T-helper 9 cell (primary cell): ENCODE measurements at regions not wholly inside any gene's neighbourhood (a gene's known extent, or its start where the extent isn't known, plus 50 kb on each side); places are given as distances from the start of the nearest gene placed in this dataset.
"Not testable (repeated sequence)": the region's sequence is repeated elsewhere in the genome, so short reads cannot be mapped to it uniquely, and the experiment has no call there.

Source experiments
- DNase-seq: peaks from one replicate; pipeline ENCODE4 v3.0.0-alpha.2; 2020

GRCh38 chr10:3886191-3886590 is 101.2 kb upstream of the KLF6 start:
- DNase-seq: no peak

GRCh38 chr10:3882855-3883254 is 97.8 kb upstream of the KLF6 start:
- no peak for DNase-seq

- no peak for DNase-seq
Measured at GRCh38 chr10:3881622-3882021, 96.6 kb upstream of the KLF6 start.

GRCh38 chr10:3879073-3879472 is 94.1 kb upstream of the KLF6 start:
- DNase-seq: no peak

- DNase-seq: no peak
Measured at GRCh38 chr10:3877211-3878000, 92.4 kb upstream of the KLF6 start.

GRCh38 chr10:3876350-3876962 is 91.4 kb upstream of the KLF6 start:
- no peak for DNase-seq

- DNase-seq: no peak
Measured at GRCh38 chr10:3875842-3876235, 90.8 kb upstream of the KLF6 start.

GRCh38 chr10:3874990-3875841 is 90.2 kb upstream of the KLF6 start:
- DNase-seq: peak; percentile 37

GRCh38 chr10:3874610-3874989 is 89.6 kb upstream of the KLF6 start:
- not testable (repeated sequence) for DNase-seq

GRCh38 chr10:3873728-3874461 is 88.9 kb upstream of the KLF6 start:
- no peak for DNase-seq

GRCh38 chr10:3872712-3873329 is 87.8 kb upstream of the KLF6 start:
- no peak for DNase-seq

GRCh38 chr10:3871424-3871996 is 86.5 kb upstream of the KLF6 start:
- no peak for DNase-seq

GRCh38 chr10:3869036-3869435 is 84.0 kb upstream of the KLF6 start:
- DNase-seq: no peak

- DNase-seq: no peak
Measured at GRCh38 chr10:3868271-3868664, 83.3 kb upstream of the KLF6 start.

- no peak for DNase-seq
Measured at GRCh38 chr10:3867454-3868270, 82.7 kb upstream of the KLF6 start.

- DNase-seq: no peak
Measured at GRCh38 chr10:3866332-3866731, 81.3 kb upstream of the KLF6 start.

GRCh38 chr10:3865565-3865964 is 80.6 kb upstream of the KLF6 start:
- no peak for DNase-seq

GRCh38 chr10:3861795-3862194 is 76.8 kb upstream of the KLF6 start:
- DNase-seq: no peak

GRCh38 chr10:3858051-3858845 is 73.2 kb upstream of the KLF6 start:
- no peak for DNase-seq

- DNase-seq: no peak
Measured at GRCh38 chr10:3857318-3857717, 72.3 kb upstream of the KLF6 start.
